HEK293 (cell line): ENCODE measurements at regions not wholly inside any gene's neighbourhood (a gene's known extent, or its start where the extent isn't known, plus 50 kb on each side); places are given as distances from the start of the nearest gene placed in this dataset.

Source experiments
- CTCF ChIA-PET: fragments of 350-600 bp; formaldehyde crosslinking; extraction: SDS; loops from one replicate; lab custom pipeline; 2021; ENCODE audit warnings: antibody characterized with exemption; lab: Yijun Ruan, JAX
- POLR2A ChIA-PET: fragments of 300-600 bp; formaldehyde crosslinking; extraction: SDS; loops from one replicate; lab custom pipeline; 2020; ENCODE audit warnings: antibody characterized with exemption, inconsistent platforms; lab: Yijun Ruan, JAX
- H3K27ac ChIP-seq: fragments of 200-500 bp; sonication (Bioruptor generic); 2 replicates; pipeline ENCODE4 v1.5.1; 2014; ENCODE audit warnings: low read depth, low read length, control low read depth, inconsistent platforms; ENCODE audit errors: extremely low read depth
- H3K36me3 ChIP-seq, 2 experiments: fragments of 200-500 bp in 1 of 2; sonication (Bioruptor generic) in 1 of 2; 1 replicate in 1 of 2; 2 replicates in 1 of 2; pipeline ENCODE4 v1.5.1; 2014 to 2017; ENCODE audit warnings: inconsistent platforms in 2 of 2, low read length in 2 of 2; ENCODE audit not compliant: control insufficient read depth in 2 of 2, insufficient read depth in 1 of 2
- H3K4me1 ChIP-seq: fragments of 200-500 bp; sonication (Bioruptor generic); 2 replicates; pipeline ENCODE4 v1.5.1; 2014; ENCODE audit warnings: mild to moderate bottlenecking, low read length, inconsistent platforms; ENCODE audit not compliant: control insufficient read depth, insufficient read depth
- H3K4me3 ChIP-seq: 2 replicates; pipeline ENCODE4 v1.5.1; 2011; ENCODE audit warnings: low read depth, mild to moderate bottlenecking, control low read depth, low read length, moderate library complexity
- H3K9me3 ChIP-seq: fragments of 200-500 bp; sonication (Bioruptor generic); 2 replicates; pipeline ENCODE4 v1.5.1; 2014; ENCODE audit warnings: low read depth, low read length, inconsistent platforms; ENCODE audit not compliant: control insufficient read depth, insufficient read depth
- BCL11B ChIP-seq: fragments of 450-650 bp; formaldehyde crosslinking; IDR thresholded peaks from 2 replicates; pipeline ENCODE4 v1.5.1; 2016; ENCODE audit warnings: low read depth, missing biosample characterization, missing genetic modification characterization
- FEZF1 ChIP-seq: fragments of 450-650 bp; formaldehyde crosslinking; IDR thresholded peaks from 2 replicates; pipeline ENCODE4 v1.5.1; 2016; ENCODE audit warnings: missing biosample characterization, missing genetic modification characterization
- HOXC10 ChIP-seq: sonication (generic); formaldehyde crosslinking; IDR thresholded peaks from 2 replicates; pipeline ENCODE4 v1.8.1; 2023; ENCODE audit warnings: mild to moderate bottlenecking, missing genetic modification reagents
- KLF9 ChIP-seq: fragments of 450-650 bp; formaldehyde crosslinking; IDR thresholded peaks from 2 replicates; pipeline ENCODE4 v1.5.1; 2016; ENCODE audit warnings: missing biosample characterization, missing genetic modification characterization, low read depth
- SP2 ChIP-seq: fragments of 450-650 bp; formaldehyde crosslinking; IDR thresholded peaks from 2 replicates; pipeline ENCODE4 v1.5.1; 2016; ENCODE audit warnings: missing biosample characterization, missing genetic modification characterization
- YY2 ChIP-seq: fragments of 450-650 bp; formaldehyde crosslinking; IDR thresholded peaks from 2 replicates; pipeline ENCODE4 v1.5.1; 2016; ENCODE audit warnings: missing biosample characterization, missing genetic modification characterization
- ZNF114 ChIP-seq: fragments of 450-650 bp; formaldehyde crosslinking; IDR thresholded peaks from 2 replicates; pipeline ENCODE4 v1.5.0; 2017; ENCODE audit warnings: missing biosample characterization, missing genetic modification characterization
- ZNF2 ChIP-seq: fragments of 450-650 bp; formaldehyde crosslinking; IDR thresholded peaks from 2 replicates; pipeline ENCODE4 v1.5.1; 2016; ENCODE audit warnings: missing biosample characterization, missing genetic modification characterization
- ZNF202 ChIP-seq: fragments of 450-650 bp; formaldehyde crosslinking; IDR thresholded peaks from 2 replicates; pipeline ENCODE4 v1.5.1; 2016; ENCODE audit warnings: missing biosample characterization, missing genetic modification characterization, borderline replicate concordance
- ZNF239 ChIP-seq: fragments of 450-650 bp; formaldehyde crosslinking; IDR thresholded peaks from 2 replicates; pipeline ENCODE4 v1.5.1; 2016; ENCODE audit warnings: missing biosample characterization, missing genetic modification characterization
- ZNF366 ChIP-seq: fragments of 450-650 bp; formaldehyde crosslinking; conservative IDR thresholded peaks from 2 replicates; pipeline ENCODE4 v1.5.1; 2016; ENCODE audit warnings: missing biosample characterization, missing genetic modification characterization
- ZNF416 ChIP-seq: fragments of 450-650 bp; formaldehyde crosslinking; IDR thresholded peaks from 2 replicates; pipeline ENCODE4 v1.5.1; 2016; ENCODE audit warnings: missing biosample characterization, missing genetic modification characterization
- ZNF426 ChIP-seq: fragments of 450-650 bp; formaldehyde crosslinking; IDR thresholded peaks from 2 replicates; pipeline ENCODE4 v1.5.1; 2017; ENCODE audit warnings: missing biosample characterization, missing genetic modification characterization, mild to moderate bottlenecking, inconsistent platforms, moderate library complexity
- ZNF433 ChIP-seq: fragments of 450-650 bp; formaldehyde crosslinking; IDR thresholded peaks from 2 replicates; pipeline ENCODE4 v1.5.1; 2016; ENCODE audit warnings: missing biosample characterization, missing genetic modification characterization, low read depth
- ZNF473 ChIP-seq: fragments of 450-650 bp; formaldehyde crosslinking; IDR thresholded peaks from 2 replicates; pipeline ENCODE4 v1.5.1; 2017; ENCODE audit warnings: missing biosample characterization, missing genetic modification characterization
- ZNF48 ChIP-seq: fragments of 450-650 bp; formaldehyde crosslinking; IDR thresholded peaks from 2 replicates; pipeline ENCODE4 v1.5.1; 2016; ENCODE audit warnings: missing biosample characterization, missing genetic modification characterization
- ZNF514 ChIP-seq: fragments of 450-650 bp; formaldehyde crosslinking; IDR thresholded peaks from 2 replicates; pipeline ENCODE4 v1.5.1; 2016; ENCODE audit warnings: missing biosample characterization, missing genetic modification characterization
- ZNF549 ChIP-seq: fragments of 450-650 bp; IDR thresholded peaks from 2 replicates; pipeline ENCODE4 v1.5.1; 2018; ENCODE audit warnings: missing biosample characterization, missing genetic modification characterization, mild to moderate bottlenecking, inconsistent platforms, moderate library complexity
- ZNF623 ChIP-seq: fragments of 450-650 bp; formaldehyde crosslinking; IDR thresholded peaks from 2 replicates; pipeline ENCODE4 v1.5.1; 2016; ENCODE audit warnings: missing biosample characterization, missing genetic modification characterization
- ZNF747 ChIP-seq: fragments of 450-650 bp; formaldehyde crosslinking; IDR thresholded peaks from 2 replicates; pipeline ENCODE4 v1.5.1; 2016; ENCODE audit warnings: missing biosample characterization, missing genetic modification characterization
- ZSCAN30 ChIP-seq: fragments of 450-650 bp; IDR thresholded peaks from 2 replicates; pipeline ENCODE4 v1.5.1; 2018; ENCODE audit warnings: missing biosample characterization, mild to moderate bottlenecking, missing genetic modification characterization, moderate library complexity
- TF ChIP-seq, protein P1 (sequence below): fragments of 450-650 bp; formaldehyde crosslinking; IDR thresholded peaks from 2 replicates; pipeline ENCODE4 v1.5.1; 2017; ENCODE audit warnings: missing biosample characterization, missing genetic modification characterization
- TF ChIP-seq, protein P2 (sequence below): fragments of 450-650 bp; formaldehyde crosslinking; conservative IDR thresholded peaks from 2 replicates; pipeline ENCODE4 v1.5.1; 2016; ENCODE audit warnings: low read depth, missing biosample characterization, missing genetic modification characterization
- TF ChIP-seq, protein P3 (sequence below): fragments of 450-650 bp; formaldehyde crosslinking; IDR thresholded peaks from 2 replicates; pipeline ENCODE4 v1.5.1; 2017; ENCODE audit warnings: missing biosample characterization, missing genetic modification characterization

DNA sequence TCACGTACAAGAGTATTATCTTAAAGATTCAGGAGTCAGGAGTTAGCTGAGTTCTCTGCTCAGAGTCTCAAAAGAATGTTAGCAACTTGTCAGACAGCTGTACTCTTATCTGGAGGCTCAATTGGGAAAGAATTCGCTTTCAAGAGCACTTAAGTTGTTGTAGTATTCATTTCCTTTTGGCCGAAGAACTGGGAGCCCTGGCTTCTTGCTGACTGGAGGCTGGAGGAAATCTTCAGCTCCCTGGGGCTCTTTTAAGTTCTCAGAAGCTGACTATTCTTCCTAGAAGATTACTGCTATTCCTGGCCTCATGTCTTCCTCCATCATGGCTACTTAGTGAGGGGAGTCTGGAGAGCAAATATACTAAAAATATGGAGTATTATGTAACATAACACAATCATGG is 587.2 kb downstream of the EPHA5 start:
- H3K36me3 ChIP-seq: no peaks in the 10 kb centered on the region
- no peaks in the 10 kb centered on the region for H3K9me3 ChIP-seq
- ChIA-PET POLR2A (no interaction called here), CTCF (interaction anchor here (0.8 kb wide), 1 partner anchor 10 kb away, joined by 3 read pairs; no protein-coding TSS in a partner anchor)
- H3K4me1 ChIP-seq: no peaks in the 10 kb centered on the region
- no peak overlapping the region for H3K4me3 ChIP-seq
- TF ChIP-seq ZNF747 (tag by site-specific recombination): no peak
- TF ChIP-seq ZNF239: no peak
- no peak for TF ChIP-seq ZNF514
- TF ChIP-seq ZNF549 (tag by site-specific recombination): no peak
- no peak for TF ChIP-seq ZNF473 (tag by site-specific recombination)
- TF ChIP-seq ZNF416 (tag by site-specific recombination): no peak
- TF ChIP-seq ZNF623 (tag by site-specific recombination): no peak
- TF ChIP-seq ZNF114 (tag by site-specific recombination): no peak
- no peak for TF ChIP-seq KLF9 (tag by site-specific recombination)
- TF ChIP-seq ZSCAN30 (tag by site-specific recombination): no peak
- TF ChIP-seq BCL11B (tag by site-specific recombination): no peak
- TF ChIP-seq ZNF433 (tag by site-specific recombination): no peak
- H3K27ac ChIP-seq: no peak overlapping the region

DNA sequence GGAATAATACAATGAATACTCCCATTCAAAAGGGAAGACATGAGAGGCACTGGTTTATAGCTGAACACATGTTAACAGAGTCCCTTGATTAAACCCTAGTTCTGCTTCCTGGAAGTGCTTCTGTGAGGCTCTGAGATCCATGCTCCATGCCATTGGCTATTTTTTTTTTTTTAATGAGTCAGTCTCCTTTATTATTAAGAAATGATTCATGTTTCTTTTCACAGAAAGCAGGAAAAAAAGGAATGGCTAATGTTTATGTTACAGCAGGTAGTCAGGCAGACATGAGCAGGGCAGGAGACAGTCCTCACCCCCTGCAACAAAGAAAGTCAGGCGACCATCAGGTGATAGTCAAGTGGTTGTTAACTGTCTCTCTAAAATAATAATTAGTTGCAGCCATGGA is 598.7 kb downstream of the EPHA5 start:
- no peaks in the 10 kb centered on the region for H3K36me3 ChIP-seq
- no peak overlapping the region for H3K27ac ChIP-seq
- ChIA-PET POLR2A (no interaction called here), CTCF (interaction anchor here (0.7 kb wide), 1 partner anchor 35 kb away, joined by 5 read pairs; no protein-coding TSS in a partner anchor)
- H3K9me3 ChIP-seq: no peaks in the 10 kb centered on the region
- TF ChIP-seq ZNF48 (no peak), FEZF1 (tag by site-specific recombination) (no peak), KLF9 (tag by site-specific recombination) (no peak), ZNF202 (tag by site-specific recombination) (no peak), SP2 (no peak), ZNF473 (tag by site-specific recombination) (no peak), ZNF366 (tag by site-specific recombination) (no peak)
- TF ChIP-seq, protein P1, sequence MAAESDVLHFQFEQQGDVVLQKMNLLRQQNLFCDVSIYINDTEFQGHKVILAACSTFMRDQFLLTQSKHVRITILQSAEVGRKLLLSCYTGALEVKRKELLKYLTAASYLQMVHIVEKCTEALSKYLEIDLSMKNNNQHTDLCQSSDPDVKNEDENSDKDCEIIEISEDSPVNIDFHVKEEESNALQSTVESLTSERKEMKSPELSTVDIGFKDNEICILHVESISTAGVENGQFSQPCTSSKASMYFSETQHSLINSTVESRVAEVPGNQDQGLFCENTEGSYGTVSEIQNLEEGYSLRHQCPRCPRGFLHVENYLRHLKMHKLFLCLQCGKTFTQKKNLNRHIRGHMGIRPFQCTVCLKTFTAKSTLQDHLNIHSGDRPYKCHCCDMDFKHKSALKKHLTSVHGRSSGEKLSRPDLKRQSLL (tag by site-specific recombination): no peak
- H3K4me3 ChIP-seq: no peak overlapping the region
- H3K4me1 ChIP-seq: no peaks in the 10 kb centered on the region

DNA sequence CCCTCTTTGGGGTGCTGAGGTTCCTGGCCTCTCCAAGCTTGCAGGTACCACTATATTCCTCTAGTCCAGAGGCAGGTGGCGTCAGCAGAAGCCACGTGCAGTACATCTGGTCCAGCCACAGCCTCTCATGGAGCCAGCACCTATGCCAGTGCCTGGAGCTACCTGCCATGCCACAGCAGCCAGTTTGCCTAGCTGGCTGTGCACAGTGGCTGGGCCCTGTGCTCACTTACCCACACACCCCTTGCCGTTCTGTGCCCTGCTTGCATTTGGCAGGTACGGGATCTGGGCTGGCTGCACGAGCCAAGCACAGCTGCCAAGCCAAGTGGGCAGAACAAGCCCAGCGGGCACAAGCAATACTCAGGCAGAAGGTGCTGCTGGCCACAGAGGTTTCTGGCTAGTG is 601.1 kb downstream of the EPHA5 start:
- Histone ChIP-seq H3K9me3 (no peaks in the 10 kb centered on the region), H3K4me1 (no peaks in the 10 kb centered on the region), H3K4me3 (no peak overlapping the region), H3K36me3 (no peaks in the 10 kb centered on the region), H3K27ac (no peak overlapping the region)
- POLR2A ChIA-PET: no interaction called here
- CTCF ChIA-PET: no interaction called here
- no peak for TF ChIP-seq ZNF426 (tag by site-specific recombination)
- TF ChIP-seq ZNF473 (tag by site-specific recombination): no peak
- no peak for TF ChIP-seq HOXC10 (CRISPR knock-in tag)
- TF ChIP-seq FEZF1 (tag by site-specific recombination): no peak
- TF ChIP-seq ZNF2: no peak
- TF ChIP-seq, protein P2, sequence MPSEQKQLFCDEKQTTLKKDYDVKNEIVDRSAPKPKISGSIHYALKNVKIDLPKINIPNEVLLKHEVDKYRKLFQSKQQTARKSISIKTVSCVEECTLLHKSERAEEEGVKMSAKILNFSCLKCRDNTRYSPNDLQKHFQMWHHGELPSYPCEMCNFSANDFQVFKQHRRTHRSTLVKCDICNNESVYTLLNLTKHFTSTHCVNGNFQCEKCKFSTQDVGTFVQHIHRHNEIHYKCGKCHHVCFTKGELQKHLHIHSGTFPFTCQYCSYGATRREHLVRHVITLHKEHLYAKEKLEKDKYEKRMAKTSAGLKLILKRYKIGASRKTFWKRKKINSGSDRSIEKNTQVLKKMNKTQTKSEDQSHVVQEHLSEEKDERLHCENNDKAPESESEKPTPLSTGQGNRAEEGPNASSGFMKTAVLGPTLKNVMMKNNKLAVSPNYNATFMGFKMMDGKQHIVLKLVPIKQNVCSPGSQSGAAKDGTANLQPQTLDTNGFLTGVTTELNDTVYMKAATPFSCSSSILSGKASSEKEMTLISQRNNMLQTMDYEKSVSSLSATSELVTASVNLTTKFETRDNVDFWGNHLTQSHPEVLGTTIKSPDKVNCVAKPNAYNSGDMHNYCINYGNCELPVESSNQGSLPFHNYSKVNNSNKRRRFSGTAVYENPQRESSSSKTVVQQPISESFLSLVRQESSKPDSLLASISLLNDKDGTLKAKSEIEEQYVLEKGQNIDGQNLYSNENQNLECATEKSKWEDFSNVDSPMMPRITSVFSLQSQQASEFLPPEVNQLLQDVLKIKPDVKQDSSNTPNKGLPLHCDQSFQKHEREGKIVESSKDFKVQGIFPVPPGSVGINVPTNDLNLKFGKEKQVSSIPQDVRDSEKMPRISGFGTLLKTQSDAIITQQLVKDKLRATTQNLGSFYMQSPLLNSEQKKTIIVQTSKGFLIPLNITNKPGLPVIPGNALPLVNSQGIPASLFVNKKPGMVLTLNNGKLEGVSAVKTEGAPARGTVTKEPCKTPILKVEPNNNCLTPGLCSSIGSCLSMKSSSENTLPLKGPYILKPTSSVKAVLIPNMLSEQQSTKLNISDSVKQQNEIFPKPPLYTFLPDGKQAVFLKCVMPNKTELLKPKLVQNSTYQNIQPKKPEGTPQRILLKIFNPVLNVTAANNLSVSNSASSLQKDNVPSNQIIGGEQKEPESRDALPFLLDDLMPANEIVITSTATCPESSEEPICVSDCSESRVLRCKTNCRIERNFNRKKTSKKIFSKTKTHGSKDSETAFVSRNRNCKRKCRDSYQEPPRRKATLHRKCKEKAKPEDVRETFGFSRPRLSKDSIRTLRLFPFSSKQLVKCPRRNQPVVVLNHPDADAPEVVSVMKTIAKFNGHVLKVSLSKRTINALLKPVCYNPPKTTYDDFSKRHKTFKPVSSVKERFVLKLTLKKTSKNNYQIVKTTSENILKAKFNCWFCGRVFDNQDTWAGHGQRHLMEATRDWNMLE: no peak
- no peak for TF ChIP-seq YY2 (tag by site-specific recombination)
- TF ChIP-seq, protein P1 (tag by site-specific recombination): no peak
- TF ChIP-seq, protein P3, sequence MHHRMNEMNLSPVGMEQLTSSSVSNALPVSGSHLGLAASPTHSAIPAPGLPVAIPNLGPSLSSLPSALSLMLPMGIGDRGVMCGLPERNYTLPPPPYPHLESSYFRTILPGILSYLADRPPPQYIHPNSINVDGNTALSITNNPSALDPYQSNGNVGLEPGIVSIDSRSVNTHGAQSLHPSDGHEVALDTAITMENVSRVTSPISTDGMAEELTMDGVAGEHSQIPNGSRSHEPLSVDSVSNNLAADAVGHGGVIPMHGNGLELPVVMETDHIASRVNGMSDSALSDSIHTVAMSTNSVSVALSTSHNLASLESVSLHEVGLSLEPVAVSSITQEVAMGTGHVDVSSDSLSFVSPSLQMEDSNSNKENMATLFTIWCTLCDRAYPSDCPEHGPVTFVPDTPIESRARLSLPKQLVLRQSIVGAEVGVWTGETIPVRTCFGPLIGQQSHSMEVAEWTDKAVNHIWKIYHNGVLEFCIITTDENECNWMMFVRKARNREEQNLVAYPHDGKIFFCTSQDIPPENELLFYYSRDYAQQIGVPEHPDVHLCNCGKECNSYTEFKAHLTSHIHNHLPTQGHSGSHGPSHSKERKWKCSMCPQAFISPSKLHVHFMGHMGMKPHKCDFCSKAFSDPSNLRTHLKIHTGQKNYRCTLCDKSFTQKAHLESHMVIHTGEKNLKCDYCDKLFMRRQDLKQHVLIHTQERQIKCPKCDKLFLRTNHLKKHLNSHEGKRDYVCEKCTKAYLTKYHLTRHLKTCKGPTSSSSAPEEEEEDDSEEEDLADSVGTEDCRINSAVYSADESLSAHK (tag by site-specific recombination): no peak
- TF ChIP-seq ZNF747 (tag by site-specific recombination): no peak
